HG02943 (cell line): ENCODE measurements at regions not wholly inside any gene's neighbourhood (a gene's known extent, or its start where the extent isn't known, plus 50 kb on each side); places are given as distances from the start of the nearest gene placed in this dataset.
"Not testable (repeated sequence)": the region's sequence is repeated elsewhere in the genome, so short reads cannot be mapped to it uniquely, and the experiment has no call there.

ENCODE experiments used
- ATAC-seq: cut with Tn5 transposase; IDR thresholded peaks from one replicate; pipeline ENCODE4 v1.9.1; 2021; ENCODE audit warnings: mild to moderate bottlenecking, low read depth, moderate library complexity; ENCODE audit not compliant: unreplicated experiment

DNA sequence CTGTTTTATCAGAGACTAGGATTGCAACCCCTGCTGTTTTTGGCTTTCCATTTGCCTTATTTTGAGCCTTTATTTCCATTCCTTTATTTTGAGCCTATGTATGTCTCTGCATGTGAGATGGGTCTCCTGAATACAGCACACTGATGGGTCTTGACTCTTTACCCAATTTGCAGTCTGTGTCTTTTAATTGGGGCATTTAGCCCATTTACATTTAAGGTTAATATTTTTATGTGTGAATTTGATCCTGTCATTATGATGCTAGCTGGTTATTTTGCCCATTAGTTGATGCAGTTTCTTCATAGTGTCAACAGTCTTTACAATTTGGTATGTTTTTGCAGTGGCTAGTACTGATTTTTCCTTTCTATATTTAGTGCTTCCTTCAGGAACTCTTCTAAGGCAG is 88.5 kb upstream of the HCCS start:
- ATAC-seq, result not testable (repeated sequence)

DNA sequence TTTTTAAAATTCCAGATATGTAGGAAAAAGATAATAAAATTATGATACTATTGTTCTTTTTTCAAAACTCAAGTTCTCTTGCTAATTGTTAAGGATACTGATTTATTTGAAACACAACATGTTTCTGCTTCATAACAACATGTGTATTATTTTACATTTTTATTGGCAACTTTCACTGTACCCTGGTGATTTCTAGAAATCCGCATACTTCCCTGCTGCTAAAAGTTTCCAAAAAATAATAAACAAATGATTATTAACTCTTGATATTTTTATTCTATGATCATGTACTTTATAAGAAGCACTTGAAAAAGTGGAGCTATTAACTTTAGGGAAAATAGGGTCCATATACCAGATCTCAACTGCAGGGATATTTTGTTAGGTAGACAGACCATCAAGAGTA is 71.2 kb upstream of the HCCS start:
- ATAC-seq, result no peak

DNA sequence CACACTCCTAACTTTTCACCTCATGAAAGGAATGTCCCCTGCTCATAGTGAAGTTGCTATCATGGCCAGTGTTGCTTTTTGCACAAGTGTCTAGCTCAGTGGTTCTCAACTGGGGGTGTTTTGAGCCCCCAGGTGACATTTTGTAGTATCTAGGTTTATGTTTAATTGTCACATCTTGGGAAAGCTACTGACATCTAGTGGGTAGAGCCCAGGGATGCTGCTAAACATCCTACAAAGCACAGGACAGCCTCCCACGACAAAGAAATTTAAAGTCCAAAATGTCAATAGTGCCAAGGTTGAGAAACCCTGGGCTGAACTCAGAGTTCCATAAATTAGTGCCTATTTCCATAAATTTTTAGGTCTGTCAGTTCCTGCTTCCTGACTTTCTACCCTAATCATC is 70.7 kb upstream of the HCCS start:
- ATAC-seq, result no peak

DNA sequence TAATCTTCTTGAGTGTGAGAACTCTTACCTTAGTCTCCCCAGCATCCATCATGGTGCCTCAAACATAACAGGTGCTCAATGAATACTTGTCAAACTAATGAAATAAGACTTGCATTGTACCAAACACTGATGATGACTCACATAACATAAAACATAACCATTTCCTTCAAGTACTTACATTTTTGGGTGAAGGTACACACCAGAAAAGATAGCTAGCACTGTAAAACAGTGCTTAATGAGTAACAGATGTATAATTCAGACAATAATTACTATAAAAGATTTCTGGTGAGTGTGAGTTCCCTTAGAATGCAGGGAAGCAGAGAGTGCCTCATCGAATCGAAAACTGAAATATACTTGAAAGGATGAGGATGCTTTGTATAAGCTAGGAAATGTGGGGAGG is 70.1 kb upstream of the HCCS start:
- ATAC-seq, result no peak

DNA sequence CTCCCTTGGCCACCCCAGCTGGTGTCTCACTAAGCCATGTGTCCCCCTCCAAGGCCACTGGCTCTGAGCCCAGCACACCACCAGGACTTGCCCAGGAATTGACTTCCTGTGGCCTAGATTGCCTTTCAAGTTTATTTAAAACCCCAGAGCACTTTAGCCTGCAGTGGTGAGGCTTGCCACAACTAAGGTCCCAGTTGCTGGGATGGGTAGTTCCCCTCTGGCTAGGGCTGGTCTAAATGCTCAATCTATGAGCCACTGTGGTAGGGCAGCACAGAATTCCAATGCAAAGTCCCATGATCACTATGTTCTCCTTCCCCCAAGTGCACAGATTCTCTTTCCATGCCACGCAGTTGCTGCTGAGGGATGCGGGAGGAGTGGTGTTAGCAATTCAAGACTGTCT is 61.1 kb upstream of the HCCS start:
- ATAC-seq, result no peak

DNA sequence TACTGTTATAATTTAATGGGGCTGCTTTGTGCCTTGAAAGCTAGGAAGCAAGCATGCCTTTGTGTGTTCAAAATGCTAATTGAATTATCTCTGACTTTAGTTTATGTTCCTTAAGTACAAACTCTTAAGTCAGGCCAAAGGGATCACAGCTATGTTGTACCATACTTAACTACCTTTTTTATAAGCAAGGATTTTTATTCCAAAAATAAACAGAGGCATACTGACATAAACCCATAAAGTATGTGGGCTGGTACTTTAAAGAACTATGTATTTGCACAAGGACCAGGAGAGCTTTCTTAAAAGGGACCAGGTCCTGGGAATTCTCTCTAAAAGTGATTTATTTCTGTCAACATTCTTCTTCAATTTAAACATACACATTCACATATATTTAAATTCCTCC is 57.8 kb upstream of the HCCS start:
- ATAC-seq, result no peak

DNA sequence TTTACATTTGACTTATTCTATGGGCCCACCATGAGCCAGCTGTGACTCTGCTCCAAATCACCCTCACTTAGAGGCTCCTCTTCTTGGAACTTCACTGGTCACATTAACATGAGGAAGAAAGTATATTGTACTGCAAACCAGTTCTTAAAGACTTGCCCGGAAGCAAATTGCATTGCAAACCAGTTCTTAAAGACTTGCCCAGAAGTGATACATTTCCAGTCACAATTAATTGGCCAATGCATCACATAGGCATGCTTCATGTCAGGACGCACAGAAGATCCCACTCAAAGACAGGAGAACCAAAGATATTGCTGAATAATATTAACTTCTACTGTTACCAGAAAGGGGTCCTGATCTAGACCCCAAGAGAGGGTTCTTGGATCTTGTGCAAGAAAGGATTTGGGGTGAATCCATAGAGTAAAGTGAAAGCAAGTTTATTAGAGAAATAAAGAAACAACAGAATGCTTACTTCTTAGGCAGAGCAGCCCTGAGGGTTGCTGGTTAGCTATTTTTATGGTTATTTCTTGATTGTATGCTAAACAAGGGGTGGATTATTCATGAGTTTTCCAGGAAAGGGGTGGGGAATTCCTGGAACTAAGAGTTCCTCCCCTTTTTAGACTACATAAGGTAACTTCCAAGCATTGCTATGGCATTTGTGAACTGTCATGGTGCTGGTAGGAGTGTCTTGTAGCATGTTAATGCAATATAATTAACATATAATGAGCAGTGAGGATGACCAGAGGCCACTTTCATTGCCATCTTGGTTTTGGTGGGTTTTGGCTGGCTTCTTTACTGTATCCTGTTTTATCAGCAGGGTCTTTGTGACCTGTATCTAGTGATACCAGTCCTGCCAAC is 54.6 kb upstream of the HCCS start:
- ATAC-seq, result no peak

DNA sequence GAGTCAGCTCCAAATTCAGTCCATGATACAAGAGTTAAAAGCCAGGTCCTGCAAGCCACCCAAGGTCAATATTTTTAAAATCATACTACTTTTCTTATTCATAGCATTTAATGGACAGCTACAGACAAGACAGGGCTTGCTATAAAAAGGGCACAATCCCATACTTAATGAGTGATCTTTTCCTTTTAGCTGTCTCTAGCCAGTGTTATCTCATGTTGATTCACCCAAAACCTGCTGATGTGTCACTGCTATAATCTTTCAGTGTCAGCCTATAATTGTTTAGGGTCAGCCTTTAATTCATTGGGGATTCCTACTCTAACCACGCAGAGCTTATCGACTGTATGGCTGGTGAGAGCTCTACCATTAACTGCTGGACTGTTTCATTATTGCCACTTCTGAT is 51.2 kb upstream of the HCCS start:
- no peak for ATAC-seq
